WTC11 (cell line): ENCODE measurements at regions not wholly inside any gene's neighbourhood (a gene's known extent, or its start where the extent isn't known, plus 50 kb on each side); places are given as distances from the start of the nearest gene placed in this dataset.

Source experiments
- ATAC-seq: fragments of 200-7000 bp; cut with Tn5 transposase; 2 replicates; pipeline ENCODE4 v1.10.0; 2021; ENCODE audit warnings: mild to moderate bottlenecking, moderate library complexity
- CTCF ChIA-PET: fragments of 300-600 bp; sonication (Branson Sonifier 250); formaldehyde crosslinking; loops from one replicate; lab custom pipeline; 2021; ENCODE audit warnings: antibody characterized with exemption; lab: Charles Lee
- POLR2A ChIA-PET: fragments of 350-600 bp; sonication (Branson Sonifier 250); formaldehyde crosslinking; loops from one replicate; lab custom pipeline; 2021; ENCODE audit warnings: antibody characterized with exemption; lab: Charles Lee
- DNase-seq: peaks from one replicate; pipeline ENCODE4 v3.0.0; 2021; ENCODE audit warnings: low spot score
- H3K27ac Mint-ChIP-seq: 2 replicates; pipeline ENCODE4 v1.8.0; 2021; ENCODE audit warnings: mixed read lengths
- H3K27me3 Mint-ChIP-seq: 2 replicates; pipeline ENCODE4 v1.8.0; 2021; ENCODE audit warnings: low read depth, mild to moderate bottlenecking, moderate library complexity, mixed read lengths
- H3K36me3 Mint-ChIP-seq: 2 replicates; pipeline ENCODE4 v1.8.0; 2021; ENCODE audit warnings: mixed read lengths
- H3K4me1 Mint-ChIP-seq: 2 replicates; pipeline ENCODE4 v1.8.0; 2022; ENCODE audit warnings: mixed read lengths
- H3K4me3 Mint-ChIP-seq: 2 replicates; pipeline ENCODE4 v1.8.0; 2021; ENCODE audit warnings: mild to moderate bottlenecking, moderate library complexity, mixed read lengths
- H3K9me3 Mint-ChIP-seq: 2 replicates; pipeline ENCODE4 v1.8.0; 2021; ENCODE audit warnings: mixed read lengths
- ARID4B ChIP-seq: sonication (generic); formaldehyde crosslinking; IDR thresholded peaks from 2 replicates; pipeline ENCODE4 v1.8.0; 2023; ENCODE audit warnings: missing genetic modification reagents, mild to moderate bottlenecking, borderline replicate concordance
- CREB1 ChIP-seq: sonication (generic); formaldehyde crosslinking; IDR thresholded peaks from 2 replicates; pipeline ENCODE4 v1.8.0; 2023; ENCODE audit warnings: mild to moderate bottlenecking, missing genetic modification reagents
- E2F1 ChIP-seq: sonication (generic); formaldehyde crosslinking; IDR thresholded peaks from 2 replicates; pipeline ENCODE4 v1.8.0; 2022; ENCODE audit warnings: mild to moderate bottlenecking, missing genetic modification reagents
- ETV6 ChIP-seq: sonication (generic); formaldehyde crosslinking; IDR thresholded peaks from 2 replicates; pipeline ENCODE4 v1.8.1; 2022; ENCODE audit warnings: mild to moderate bottlenecking, missing genetic modification reagents
- FOXJ3 ChIP-seq: sonication (generic); formaldehyde crosslinking; IDR thresholded peaks from 2 replicates; pipeline ENCODE4 v1.9.0; 2021; ENCODE audit warnings: missing genetic modification reagents, mild to moderate bottlenecking, borderline replicate concordance
- MAX ChIP-seq: sonication (generic); formaldehyde crosslinking; IDR thresholded peaks from 2 replicates; pipeline ENCODE4 v1.8.0; 2022; ENCODE audit warnings: mild to moderate bottlenecking, missing genetic modification reagents
- MYBL2 ChIP-seq: sonication (generic); formaldehyde crosslinking; IDR thresholded peaks from 2 replicates; pipeline ENCODE4 v1.8.1; 2023; ENCODE audit warnings: mild to moderate bottlenecking, moderate library complexity, missing genetic modification reagents
- NR3C1 ChIP-seq: sonication (generic); formaldehyde crosslinking; conservative IDR thresholded peaks from 2 replicates; pipeline ENCODE4 v1.8.1; 2023; ENCODE audit warnings: low read depth, mild to moderate bottlenecking, missing genetic modification reagents
- PRDM15 ChIP-seq: sonication (generic); formaldehyde crosslinking; IDR thresholded peaks from 2 replicates; pipeline ENCODE4 v1.8.0; 2022; ENCODE audit warnings: missing genetic modification reagents
- SOX15 ChIP-seq: fragments of 250-450 bp; sonication (Bioruptor Pico); IDR thresholded peaks from 2 replicates; pipeline ENCODE4 v1.9.0; 2021; ENCODE audit warnings: mild to moderate bottlenecking
- ZBTB43 ChIP-seq: sonication (generic); formaldehyde crosslinking; IDR thresholded peaks from 2 replicates; pipeline ENCODE4 v1.8.1; 2023; ENCODE audit warnings: mild to moderate bottlenecking, missing genetic modification reagents
- ZNF416 ChIP-seq: fragments of 250-450 bp; sonication (Bioruptor Pico); IDR thresholded peaks from 2 replicates; pipeline ENCODE4 v1.9.0; 2021; ENCODE audit warnings: mild to moderate bottlenecking, inconsistent platforms
- ZNF425 ChIP-seq: fragments of 250-450 bp; sonication (Bioruptor Pico); conservative IDR thresholded peaks from 2 replicates; pipeline ENCODE4 v1.9.0; 2021; ENCODE audit warnings: mild to moderate bottlenecking
- TF ChIP-seq, protein P1 (sequence below): sonication (generic); formaldehyde crosslinking; IDR thresholded peaks from 2 replicates; pipeline ENCODE4 v1.8.0; 2023; ENCODE audit warnings: mild to moderate bottlenecking, missing genetic modification reagents
- TF ChIP-seq, protein P2 (sequence below): fragments of 250-450 bp; sonication (Bioruptor Pico); IDR thresholded peaks from 2 replicates; pipeline ENCODE4 v1.9.0; 2021; ENCODE audit warnings: mild to moderate bottlenecking
- TF ChIP-seq, protein P3 (sequence below): sonication (generic); formaldehyde crosslinking; IDR thresholded peaks from 2 replicates; pipeline ENCODE4 v1.8.1; 2023; ENCODE audit warnings: mild to moderate bottlenecking, missing genetic modification reagents, moderate library complexity

- TF ChIP-seq, protein P1, sequence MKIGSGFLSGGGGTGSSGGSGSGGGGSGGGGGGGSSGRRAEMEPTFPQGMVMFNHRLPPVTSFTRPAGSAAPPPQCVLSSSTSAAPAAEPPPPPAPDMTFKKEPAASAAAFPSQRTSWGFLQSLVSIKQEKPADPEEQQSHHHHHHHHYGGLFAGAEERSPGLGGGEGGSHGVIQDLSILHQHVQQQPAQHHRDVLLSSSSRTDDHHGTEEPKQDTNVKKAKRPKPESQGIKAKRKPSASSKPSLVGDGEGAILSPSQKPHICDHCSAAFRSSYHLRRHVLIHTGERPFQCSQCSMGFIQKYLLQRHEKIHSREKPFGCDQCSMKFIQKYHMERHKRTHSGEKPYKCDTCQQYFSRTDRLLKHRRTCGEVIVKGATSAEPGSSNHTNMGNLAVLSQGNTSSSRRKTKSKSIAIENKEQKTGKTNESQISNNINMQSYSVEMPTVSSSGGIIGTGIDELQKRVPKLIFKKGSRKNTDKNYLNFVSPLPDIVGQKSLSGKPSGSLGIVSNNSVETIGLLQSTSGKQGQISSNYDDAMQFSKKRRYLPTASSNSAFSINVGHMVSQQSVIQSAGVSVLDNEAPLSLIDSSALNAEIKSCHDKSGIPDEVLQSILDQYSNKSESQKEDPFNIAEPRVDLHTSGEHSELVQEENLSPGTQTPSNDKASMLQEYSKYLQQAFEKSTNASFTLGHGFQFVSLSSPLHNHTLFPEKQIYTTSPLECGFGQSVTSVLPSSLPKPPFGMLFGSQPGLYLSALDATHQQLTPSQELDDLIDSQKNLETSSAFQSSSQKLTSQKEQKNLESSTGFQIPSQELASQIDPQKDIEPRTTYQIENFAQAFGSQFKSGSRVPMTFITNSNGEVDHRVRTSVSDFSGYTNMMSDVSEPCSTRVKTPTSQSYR (CRISPR knock-in tag): no peak
- TF ChIP-seq PRDM15 (CRISPR knock-in tag): no peak
- TF ChIP-seq, all 79 proteins: peak for 0
These were observed 88.5 kb upstream of the ANO4 start (continued) for GRCh38 chr12:100706033-100706432.

GRCh38 chr12:100708591-100708990, 86.0 kb upstream of the ANO4 start:
- Mint-ChIP-seq H3K27me3 (no peaks in the 10 kb centered on the region), H3K9me3 (peaks cover 13% of the 10 kb centered on the region), H3K36me3 (no peaks in the 10 kb centered on the region), H3K4me3 (no peak overlapping the region), H3K4me1 (peaks cover 12% of the 10 kb centered on the region), H3K27ac (no peak overlapping the region)
- DNase-seq: no peak
- no peak for ATAC-seq
- CTCF ChIA-PET: interaction anchor here (0.8 kb wide), 1 partner anchor 14 kb away, joined by 3 read pairs; no protein-coding TSS in a partner anchor
- POLR2A ChIA-PET: no interaction called here
- TF ChIP-seq ETV6 (CRISPR knock-in tag): no peak
- TF ChIP-seq CREB1 (CRISPR knock-in tag): no peak
- no peak for TF ChIP-seq E2F1 (CRISPR knock-in tag)
- no peak for TF ChIP-seq ZNF416 (CRISPR knock-in tag)
- no peak for TF ChIP-seq NR3C1 (CRISPR knock-in tag)
- TF ChIP-seq, protein P2, sequence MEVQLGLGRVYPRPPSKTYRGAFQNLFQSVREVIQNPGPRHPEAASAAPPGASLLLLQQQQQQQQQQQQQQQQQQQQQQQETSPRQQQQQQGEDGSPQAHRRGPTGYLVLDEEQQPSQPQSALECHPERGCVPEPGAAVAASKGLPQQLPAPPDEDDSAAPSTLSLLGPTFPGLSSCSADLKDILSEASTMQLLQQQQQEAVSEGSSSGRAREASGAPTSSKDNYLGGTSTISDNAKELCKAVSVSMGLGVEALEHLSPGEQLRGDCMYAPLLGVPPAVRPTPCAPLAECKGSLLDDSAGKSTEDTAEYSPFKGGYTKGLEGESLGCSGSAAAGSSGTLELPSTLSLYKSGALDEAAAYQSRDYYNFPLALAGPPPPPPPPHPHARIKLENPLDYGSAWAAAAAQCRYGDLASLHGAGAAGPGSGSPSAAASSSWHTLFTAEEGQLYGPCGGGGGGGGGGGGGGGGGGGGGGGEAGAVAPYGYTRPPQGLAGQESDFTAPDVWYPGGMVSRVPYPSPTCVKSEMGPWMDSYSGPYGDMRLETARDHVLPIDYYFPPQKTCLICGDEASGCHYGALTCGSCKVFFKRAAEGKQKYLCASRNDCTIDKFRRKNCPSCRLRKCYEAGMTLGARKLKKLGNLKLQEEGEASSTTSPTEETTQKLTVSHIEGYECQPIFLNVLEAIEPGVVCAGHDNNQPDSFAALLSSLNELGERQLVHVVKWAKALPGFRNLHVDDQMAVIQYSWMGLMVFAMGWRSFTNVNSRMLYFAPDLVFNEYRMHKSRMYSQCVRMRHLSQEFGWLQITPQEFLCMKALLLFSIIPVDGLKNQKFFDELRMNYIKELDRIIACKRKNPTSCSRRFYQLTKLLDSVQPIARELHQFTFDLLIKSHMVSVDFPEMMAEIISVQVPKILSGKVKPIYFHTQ (CRISPR knock-in tag): no peak
- TF ChIP-seq ZBTB43 (CRISPR knock-in tag): no peak
- TF ChIP-seq MYBL2 (CRISPR knock-in tag): no peak
- TF ChIP-seq ZNF425: no peak
- TF ChIP-seq MAX (CRISPR knock-in tag): no peak
- TF ChIP-seq, protein P3, sequence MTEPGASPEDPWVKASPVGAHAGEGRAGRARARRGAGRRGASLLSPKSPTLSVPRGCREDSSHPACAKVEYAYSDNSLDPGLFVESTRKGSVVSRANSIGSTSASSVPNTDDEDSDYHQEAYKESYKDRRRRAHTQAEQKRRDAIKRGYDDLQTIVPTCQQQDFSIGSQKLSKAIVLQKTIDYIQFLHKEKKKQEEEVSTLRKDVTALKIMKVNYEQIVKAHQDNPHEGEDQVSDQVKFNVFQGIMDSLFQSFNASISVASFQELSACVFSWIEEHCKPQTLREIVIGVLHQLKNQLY (CRISPR knock-in tag): no peak
- TF ChIP-seq SOX15 (CRISPR knock-in tag): no peak
- TF ChIP-seq FOXJ3 (CRISPR knock-in tag): no peak
- TF ChIP-seq ARID4B (CRISPR knock-in tag): no peak
